RWPE2 (cell line): ENCODE measurements at regions not wholly inside any gene's neighbourhood (a gene's known extent, or its start where the extent isn't known, plus 50 kb on each side); places are given as distances from the start of the nearest gene placed in this dataset.
A peak's percentile ranks its signal among the peaks of the same experiment; 100 is the strongest.

Experiments used
- ATAC-seq: fragments of 200-7000 bp; cut with Tn5 transposase; 3 replicates; pipeline ENCODE4 v1.9.1; 2021; ENCODE audit warnings: low read depth
- DNase-seq: peaks from one replicate; pipeline ENCODE4 v3.0.0-alpha.2; 2020; ENCODE audit warnings: low spot score
- H3K27ac ChIP-seq: fragments of 450-650 bp; 2 replicates; pipeline ENCODE4 v1.5.1; 2017; ENCODE audit warnings: mild to moderate bottlenecking; ENCODE audit not compliant: poor library complexity, severe bottlenecking
- H3K27me3 ChIP-seq: fragments of 250-450 bp; sonication (Bioruptor Pico); 2 replicates; pipeline ENCODE4 v1.5.1; 2021; ENCODE audit warnings: mild to moderate bottlenecking, moderate library complexity; ENCODE audit not compliant: insufficient read depth, poor library complexity, severe bottlenecking
- H3K36me3 ChIP-seq: fragments of 250-450 bp; sonication (Bioruptor Pico); 2 replicates; pipeline ENCODE4 v1.5.1; 2020; ENCODE audit warnings: low read depth, mild to moderate bottlenecking, moderate library complexity
- H3K4me1 ChIP-seq: fragments of 250-450 bp; sonication (Bioruptor Pico); 2 replicates; pipeline ENCODE4 v1.5.1; 2021; ENCODE audit warnings: mild to moderate bottlenecking, moderate library complexity; ENCODE audit not compliant: insufficient read depth, poor library complexity, severe bottlenecking
- H3K4me3 ChIP-seq: fragments of 250-450 bp; sonication (Bioruptor Pico); 2 replicates; pipeline ENCODE4 v1.5.1; 2021; ENCODE audit warnings: mild to moderate bottlenecking, moderate library complexity; ENCODE audit not compliant: severe bottlenecking
- H3K9me3 ChIP-seq: fragments of 250-450 bp; sonication (Bioruptor Pico); 2 replicates; pipeline ENCODE4 v1.5.1; 2021; ENCODE audit warnings: mild to moderate bottlenecking, moderate library complexity; ENCODE audit not compliant: severe bottlenecking
- TF ChIP-seq, protein P1 (sequence below): fragments of 450-650 bp; IDR thresholded peaks from one replicate; pipeline ENCODE4 v1.5.1; 2017; ENCODE audit warnings: mild to moderate bottlenecking, moderate library complexity; ENCODE audit not compliant: poor library complexity, severe bottlenecking

DNA sequence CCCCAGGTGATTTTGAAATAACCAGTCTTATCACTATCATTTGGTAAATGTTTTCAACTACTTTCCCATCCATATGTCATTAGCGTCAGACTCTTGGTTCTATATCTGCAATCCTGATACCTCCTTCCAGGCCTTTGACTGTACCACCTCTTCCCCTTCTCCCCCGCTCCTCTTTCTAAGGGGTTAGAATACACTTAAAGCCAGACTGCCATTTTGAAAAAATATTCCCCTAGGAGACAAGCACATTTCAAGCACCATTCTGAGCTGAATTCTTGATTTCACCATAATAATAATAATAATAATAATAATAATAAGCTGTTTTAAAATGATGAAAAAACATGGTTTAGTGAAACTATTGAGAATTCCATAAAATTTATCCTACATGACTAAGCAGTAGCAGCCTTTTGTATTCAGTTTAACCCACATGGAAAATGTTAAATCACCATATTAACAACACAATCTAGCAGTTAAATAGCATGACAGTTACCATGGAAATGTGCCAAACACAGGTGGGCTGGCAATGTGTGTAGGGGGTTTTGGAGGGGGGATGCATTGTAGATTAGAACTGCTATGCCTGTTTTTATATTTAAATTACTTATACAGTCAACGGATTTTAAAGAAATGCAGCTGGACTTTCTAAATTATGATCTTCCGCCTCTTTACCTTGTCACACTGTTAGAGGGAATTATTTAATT is 480.2 kb upstream of the DEPDC1 start:
- Histone ChIP-seq H3K27ac (no peak overlapping the region), H3K4me1 (no peaks in the 10 kb centered on the region), H3K4me3 (no peak overlapping the region), H3K27me3 (no peaks in the 10 kb centered on the region), H3K9me3 (no peaks in the 10 kb centered on the region), H3K36me3 (no peaks in the 10 kb centered on the region)
- TF ChIP-seq, protein P1, sequence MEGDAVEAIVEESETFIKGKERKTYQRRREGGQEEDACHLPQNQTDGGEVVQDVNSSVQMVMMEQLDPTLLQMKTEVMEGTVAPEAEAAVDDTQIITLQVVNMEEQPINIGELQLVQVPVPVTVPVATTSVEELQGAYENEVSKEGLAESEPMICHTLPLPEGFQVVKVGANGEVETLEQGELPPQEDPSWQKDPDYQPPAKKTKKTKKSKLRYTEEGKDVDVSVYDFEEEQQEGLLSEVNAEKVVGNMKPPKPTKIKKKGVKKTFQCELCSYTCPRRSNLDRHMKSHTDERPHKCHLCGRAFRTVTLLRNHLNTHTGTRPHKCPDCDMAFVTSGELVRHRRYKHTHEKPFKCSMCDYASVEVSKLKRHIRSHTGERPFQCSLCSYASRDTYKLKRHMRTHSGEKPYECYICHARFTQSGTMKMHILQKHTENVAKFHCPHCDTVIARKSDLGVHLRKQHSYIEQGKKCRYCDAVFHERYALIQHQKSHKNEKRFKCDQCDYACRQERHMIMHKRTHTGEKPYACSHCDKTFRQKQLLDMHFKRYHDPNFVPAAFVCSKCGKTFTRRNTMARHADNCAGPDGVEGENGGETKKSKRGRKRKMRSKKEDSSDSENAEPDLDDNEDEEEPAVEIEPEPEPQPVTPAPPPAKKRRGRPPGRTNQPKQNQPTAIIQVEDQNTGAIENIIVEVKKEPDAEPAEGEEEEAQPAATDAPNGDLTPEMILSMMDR: no peak
- no peak for ATAC-seq
- no peak for DNase-seq

DNA sequence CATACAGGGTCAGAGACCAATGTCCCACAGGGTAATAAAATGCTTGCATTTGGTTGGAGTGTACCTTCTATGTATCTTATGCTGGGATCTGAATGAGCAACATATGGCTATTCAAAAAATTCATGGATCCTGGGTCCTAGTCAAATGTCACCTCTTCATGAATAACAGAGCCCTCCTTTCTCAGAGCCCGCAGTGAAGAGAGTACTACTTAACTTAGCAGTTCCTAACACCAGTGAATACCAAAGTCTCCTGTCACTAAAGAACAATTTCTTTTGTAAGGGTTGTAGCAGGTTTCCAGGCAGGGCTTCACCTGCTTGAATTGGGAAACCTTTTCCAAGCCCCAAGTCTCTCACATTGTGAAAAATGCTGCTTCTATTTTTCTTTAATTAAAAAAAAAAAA is 483.0 kb upstream of the DEPDC1 start:
- Histone ChIP-seq H3K27me3 (no peaks in the 10 kb centered on the region), H3K36me3 (no peaks in the 10 kb centered on the region), H3K9me3 (no peaks in the 10 kb centered on the region), H3K27ac (no peak overlapping the region), H3K4me3 (no peak overlapping the region), H3K4me1 (no peaks in the 10 kb centered on the region)
- no peak for DNase-seq
- TF ChIP-seq, protein P1: no peak
- ATAC-seq: no peak

DNA sequence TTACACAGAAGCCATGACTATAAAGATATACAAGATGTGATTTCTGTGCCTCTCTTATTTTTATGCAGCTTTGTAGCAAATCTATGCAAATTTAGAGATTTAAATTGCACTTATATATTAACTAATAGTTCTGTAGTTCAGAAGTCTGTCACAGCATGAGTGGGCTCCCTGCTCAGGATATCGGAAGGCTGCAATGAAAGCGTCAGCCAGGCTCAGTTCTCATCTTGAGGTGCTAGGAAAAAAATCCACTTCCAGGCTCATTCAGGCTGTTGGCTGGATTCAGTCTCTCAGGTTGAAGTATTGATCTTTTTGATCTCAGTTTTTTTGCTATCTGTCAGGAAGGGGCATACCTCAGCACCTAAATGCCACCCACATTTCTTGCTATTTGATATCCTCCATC is 487.4 kb upstream of the DEPDC1 start:
- no peaks in the 10 kb centered on the region for H3K9me3 ChIP-seq
- DNase-seq: no peak
- no peak overlapping the region for H3K27ac ChIP-seq
- no peaks in the 10 kb centered on the region for H3K36me3 ChIP-seq
- no peak overlapping the region for H3K4me3 ChIP-seq
- H3K27me3 ChIP-seq: no peaks in the 10 kb centered on the region
- ATAC-seq: no peak
- TF ChIP-seq, protein P1: no peak
- no peaks in the 10 kb centered on the region for H3K4me1 ChIP-seq

DNA sequence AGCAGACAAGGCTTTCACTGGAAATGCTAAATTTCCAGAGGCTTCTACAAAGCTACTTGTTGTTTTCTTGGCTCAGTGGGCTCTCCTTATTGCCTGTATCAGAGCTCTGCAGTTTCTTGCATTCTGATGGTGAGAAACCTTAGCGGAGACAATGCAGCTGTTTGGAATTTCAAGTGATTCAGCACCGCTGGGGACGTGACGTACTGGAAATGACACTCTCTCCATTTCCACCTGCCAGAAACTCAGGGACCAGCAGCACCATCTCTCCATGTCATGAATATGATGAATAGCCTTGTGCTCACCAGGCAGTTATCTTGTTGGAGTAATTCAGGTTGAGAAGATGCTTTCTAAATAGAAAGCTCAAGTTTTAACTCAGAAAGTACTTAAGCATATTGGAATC is 497.2 kb upstream of the DEPDC1 start:
- DNase-seq (no peak), ATAC-seq (no peak)
- TF ChIP-seq, protein P1: no peak
- H3K9me3 ChIP-seq: no peaks in the 10 kb centered on the region
- no peak overlapping the region for H3K27ac ChIP-seq
- no peaks in the 10 kb centered on the region for H3K4me1 ChIP-seq
- H3K36me3 ChIP-seq: no peaks in the 10 kb centered on the region
- H3K27me3 ChIP-seq: no peaks in the 10 kb centered on the region
- no peak overlapping the region for H3K4me3 ChIP-seq

DNA sequence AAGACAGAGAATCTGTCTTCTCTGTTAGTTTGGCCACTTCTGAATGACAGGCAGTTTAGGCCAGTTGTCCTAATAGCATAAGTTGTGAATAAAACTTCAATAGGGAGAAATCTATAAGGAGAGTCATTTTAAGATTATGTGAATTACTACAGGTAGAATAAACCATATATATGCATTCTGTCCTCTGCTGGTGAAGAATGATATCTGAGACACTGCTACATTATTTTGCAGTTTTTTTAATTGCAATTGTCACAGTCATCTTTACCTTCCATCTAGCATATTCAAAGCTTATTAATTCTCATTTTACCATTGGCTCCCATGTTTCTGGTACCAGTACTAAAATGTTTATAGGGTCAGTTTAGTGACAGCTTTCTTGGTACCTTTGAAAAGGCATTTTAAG is 519.6 kb upstream of the DEPDC1 start:
- no peak for DNase-seq
- Histone ChIP-seq H3K36me3 (no peaks in the 10 kb centered on the region), H3K4me1 (no peaks in the 10 kb centered on the region), H3K27ac (no peak overlapping the region), H3K27me3 (no peaks in the 10 kb centered on the region), H3K9me3 (no peaks in the 10 kb centered on the region), H3K4me3 (no peak overlapping the region)
- ATAC-seq: no peak
- TF ChIP-seq, protein P1: peak; percentile 13
